ENCODE measurements at regions not wholly inside any gene's neighbourhood (a gene's known extent, or its start where the extent isn't known, plus 50 kb on each side); places are given as distances from the start of the nearest gene placed in this dataset.
"Not testable (repeated sequence)": the region's sequence is repeated elsewhere in the genome, so short reads cannot be mapped to it uniquely, and the experiment has no call there.

DNA sequence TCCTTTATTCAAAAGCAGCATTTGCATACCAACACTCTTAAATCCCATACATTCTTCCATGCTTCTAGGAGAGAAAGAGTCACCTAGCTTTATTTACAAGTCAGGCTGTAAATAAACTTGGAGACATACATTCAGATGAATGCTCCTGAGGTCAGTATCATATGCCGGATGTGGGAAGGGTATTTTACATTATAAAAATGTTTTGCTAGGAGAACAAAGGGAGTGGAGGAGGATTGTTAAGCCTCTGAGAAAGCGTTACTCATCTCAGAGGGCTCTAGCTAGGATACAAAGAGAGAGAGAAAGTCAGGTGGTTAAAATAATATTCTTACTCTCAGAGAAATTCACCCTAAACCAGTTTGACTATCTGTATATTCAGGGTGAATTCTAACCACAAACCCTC lies 300.9 kb upstream of the NPSR1 start:
- Mint-ChIP-seq H3K27ac (no peak overlapping the region), H3K4me3 (no peak overlapping the region), H3K27me3 (ENCODE audit: low read depth) (no peaks in the 10 kb centered on the region), H3K36me3 (no peaks in the 10 kb centered on the region), H3K9me3 (no peaks in the 10 kb centered on the region), H3K4me1 (peaks cover 11% of the 10 kb centered on the region)
- TF ChIP-seq, protein P1, sequence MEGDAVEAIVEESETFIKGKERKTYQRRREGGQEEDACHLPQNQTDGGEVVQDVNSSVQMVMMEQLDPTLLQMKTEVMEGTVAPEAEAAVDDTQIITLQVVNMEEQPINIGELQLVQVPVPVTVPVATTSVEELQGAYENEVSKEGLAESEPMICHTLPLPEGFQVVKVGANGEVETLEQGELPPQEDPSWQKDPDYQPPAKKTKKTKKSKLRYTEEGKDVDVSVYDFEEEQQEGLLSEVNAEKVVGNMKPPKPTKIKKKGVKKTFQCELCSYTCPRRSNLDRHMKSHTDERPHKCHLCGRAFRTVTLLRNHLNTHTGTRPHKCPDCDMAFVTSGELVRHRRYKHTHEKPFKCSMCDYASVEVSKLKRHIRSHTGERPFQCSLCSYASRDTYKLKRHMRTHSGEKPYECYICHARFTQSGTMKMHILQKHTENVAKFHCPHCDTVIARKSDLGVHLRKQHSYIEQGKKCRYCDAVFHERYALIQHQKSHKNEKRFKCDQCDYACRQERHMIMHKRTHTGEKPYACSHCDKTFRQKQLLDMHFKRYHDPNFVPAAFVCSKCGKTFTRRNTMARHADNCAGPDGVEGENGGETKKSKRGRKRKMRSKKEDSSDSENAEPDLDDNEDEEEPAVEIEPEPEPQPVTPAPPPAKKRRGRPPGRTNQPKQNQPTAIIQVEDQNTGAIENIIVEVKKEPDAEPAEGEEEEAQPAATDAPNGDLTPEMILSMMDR (IDR thresholded peaks at IDR 0.05; ENCODE audit: unreplicated experiment) = no peak
- DNase-seq (ENCODE audit: low spot score in 2 of 2, unreplicated experiment in 2 of 2) = no peak

DNA sequence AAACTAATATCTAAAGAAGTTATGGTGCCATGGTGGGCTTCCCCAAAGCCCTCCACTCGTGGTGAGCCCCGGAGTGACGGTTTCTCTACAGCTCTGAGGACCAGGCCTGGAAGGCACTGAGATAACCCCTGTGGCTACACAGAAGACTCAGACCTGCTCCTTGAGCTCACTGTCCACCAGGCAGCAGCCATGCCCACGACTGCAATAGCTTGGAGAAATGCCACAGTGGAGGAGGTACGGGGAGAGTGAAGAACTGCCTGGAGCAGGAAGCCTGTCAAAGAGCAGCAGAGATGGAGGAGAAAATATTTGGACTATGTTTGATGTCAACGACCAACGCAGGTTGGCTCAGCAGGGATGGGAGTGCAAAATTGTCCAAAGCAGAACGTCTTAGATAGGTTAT lies 300.1 kb upstream of the NPSR1 start:
- no peaks in the 10 kb centered on the region for H3K36me3 Mint-ChIP-seq
- H3K27me3 Mint-ChIP-seq (ENCODE audit: low read depth) = no peaks in the 10 kb centered on the region
- no peak for DNase-seq (ENCODE audit: low spot score in 2 of 2, unreplicated experiment in 2 of 2)

DNA sequence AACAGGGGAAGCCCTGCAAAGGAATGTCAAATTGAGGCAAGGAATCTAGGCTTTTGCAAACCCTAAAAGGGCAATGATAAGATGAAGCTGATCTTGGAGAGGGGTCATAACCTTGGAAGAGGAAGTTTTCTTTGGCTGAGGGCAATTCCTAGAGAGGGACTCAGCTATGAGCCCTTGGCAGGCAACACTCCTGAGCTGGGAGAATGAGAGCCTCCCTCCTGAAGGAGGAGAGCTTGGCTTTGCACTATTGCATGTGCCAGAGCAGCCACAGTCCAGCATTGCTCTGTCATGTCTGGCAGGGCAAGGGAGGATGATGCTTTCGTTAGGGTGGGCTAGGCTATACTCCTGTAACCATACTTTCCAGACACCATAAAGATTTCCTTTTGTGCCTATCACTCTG lies 299.4 kb upstream of the NPSR1 start:
- DNase-seq (ENCODE audit: low spot score in 2 of 2, unreplicated experiment in 2 of 2); H3K27me3 Mint-ChIP-seq (ENCODE audit: low read depth): not testable (repeated sequence)

More for the DNA sequence above, 300.1 kb upstream of the NPSR1 start:
- Mint-ChIP-seq H3K4me3 (no peak overlapping the region), H3K9me3 (no peaks in the 10 kb centered on the region), H3K27ac (no peak overlapping the region), H3K4me1 (peaks cover 11% of the 10 kb centered on the region)
- TF ChIP-seq, protein P1 (IDR thresholded peaks at IDR 0.05; ENCODE audit: unreplicated experiment) = no peak

DNA sequence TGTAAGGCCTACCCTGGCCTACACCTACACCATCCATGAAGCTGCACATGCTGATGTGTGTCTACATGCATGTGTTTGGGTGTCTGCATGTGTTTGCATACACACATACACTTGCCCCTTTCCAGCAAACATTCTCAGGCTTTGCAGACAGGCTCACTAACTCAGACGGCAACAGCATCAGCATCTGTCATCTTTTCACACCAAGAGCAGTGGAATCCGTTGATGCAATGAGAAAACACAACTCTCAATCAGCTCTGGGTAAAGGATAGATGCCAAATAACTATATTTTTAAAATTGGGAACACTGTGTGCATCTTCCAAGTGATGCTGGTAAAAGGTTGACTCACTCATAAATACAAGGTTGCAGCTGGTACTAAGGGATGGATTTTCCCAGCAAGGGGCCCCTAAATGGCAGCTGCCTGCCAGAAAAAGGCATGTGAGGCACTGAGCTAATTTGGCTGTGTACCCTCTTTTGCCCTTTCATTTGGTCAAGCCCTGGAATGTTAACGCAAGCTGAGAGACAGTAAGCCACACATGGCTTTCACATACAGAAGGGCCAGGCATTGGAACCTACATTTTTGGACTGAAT lies 296.3 kb upstream of the NPSR1 start:
- Mint-ChIP-seq H3K4me1 (no peaks in the 10 kb centered on the region), H3K36me3 (no peaks in the 10 kb centered on the region), H3K27me3 (ENCODE audit: low read depth) (no peaks in the 10 kb centered on the region), H3K9me3 (no peaks in the 10 kb centered on the region), H3K27ac (no peak overlapping the region), H3K4me3 (no peak overlapping the region)
- TF ChIP-seq, protein P1 (IDR thresholded peaks at IDR 0.05; ENCODE audit: unreplicated experiment) = no peak
- DNase-seq (ENCODE audit: low spot score in 2 of 2, unreplicated experiment in 2 of 2) = no peak

More for the DNA sequence above, 299.4 kb upstream of the NPSR1 start:
- H3K4me3 Mint-ChIP-seq, H3K9me3 Mint-ChIP-seq, H3K27ac Mint-ChIP-seq, H3K36me3 Mint-ChIP-seq: not testable (repeated sequence)
- H3K4me1 Mint-ChIP-seq = peaks cover 11% of the 10 kb centered on the region

DNA sequence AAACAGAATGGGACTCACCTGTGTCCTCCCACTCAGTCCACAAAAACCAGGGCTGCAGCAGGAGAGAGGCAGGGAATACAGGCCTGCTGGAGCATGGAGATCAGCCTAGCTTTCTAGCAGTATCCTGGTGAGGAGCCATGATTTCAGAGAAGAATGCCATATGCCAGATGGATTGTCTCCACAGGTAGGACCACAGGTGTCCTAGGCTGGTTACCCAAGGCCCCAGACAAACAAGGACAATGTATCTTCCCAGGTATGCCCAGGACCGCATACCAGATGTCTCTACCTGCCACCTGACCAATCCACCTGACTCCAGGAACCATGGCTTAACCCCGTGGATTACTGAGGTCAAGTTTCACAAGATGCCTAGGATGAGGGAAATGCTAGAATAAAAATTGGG lies 295.4 kb upstream of the NPSR1 start:
- no peaks in the 10 kb centered on the region for H3K27me3 Mint-ChIP-seq (ENCODE audit: low read depth)

DNA sequence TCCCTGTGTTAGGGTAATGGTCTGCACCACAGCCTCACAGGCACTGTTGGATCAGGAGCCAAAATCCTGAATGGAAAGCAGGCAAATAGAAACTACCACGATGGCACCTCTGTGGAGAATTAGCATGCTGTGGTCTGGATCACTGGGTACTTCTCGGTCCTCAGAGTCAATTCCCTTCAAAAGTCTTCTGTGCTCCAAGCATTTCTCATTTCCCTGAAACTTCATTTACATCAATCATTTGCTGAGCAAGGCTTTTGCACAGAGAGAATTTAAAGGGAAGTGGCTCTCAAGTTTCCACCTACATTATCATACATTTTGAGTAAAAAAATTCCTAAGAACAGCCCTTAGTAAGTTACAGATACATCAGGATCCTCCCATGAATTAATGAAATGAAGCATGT lies 293.9 kb upstream of the NPSR1 start:
- TF ChIP-seq, protein P1 (IDR thresholded peaks at IDR 0.05; ENCODE audit: unreplicated experiment) = no peak
- Mint-ChIP-seq H3K36me3 (no peaks in the 10 kb centered on the region), H3K4me3 (no peak overlapping the region), H3K4me1 (no peaks in the 10 kb centered on the region), H3K27ac (no peak overlapping the region), H3K9me3 (no peaks in the 10 kb centered on the region), H3K27me3 (ENCODE audit: low read depth) (no peaks in the 10 kb centered on the region)
- DNase-seq (ENCODE audit: low spot score in 2 of 2, unreplicated experiment in 2 of 2) = no peak

More for the DNA sequence above, 295.4 kb upstream of the NPSR1 start:
- TF ChIP-seq, protein P1 (IDR thresholded peaks at IDR 0.05; ENCODE audit: unreplicated experiment) = no peak
- Mint-ChIP-seq H3K4me3 (no peak overlapping the region), H3K27ac (no peak overlapping the region), H3K9me3 (no peaks in the 10 kb centered on the region), H3K4me1 (no peaks in the 10 kb centered on the region), H3K36me3 (no peaks in the 10 kb centered on the region)
- DNase-seq (ENCODE audit: low spot score in 2 of 2, unreplicated experiment in 2 of 2) = no peak

All from mesothelial cell of epicardium (in vitro differentiated cells).